Left ventricle myocardium superior (tissue), 1 donor: ENCODE measurements at regions not wholly inside any gene's neighbourhood (a gene's known extent, or its start where the extent isn't known, plus 50 kb on each side); places are given as distances from the start of the nearest gene placed in this dataset.

Experiments used
- ATAC-seq: fragments of 200-7000 bp; cut with Tn5 transposase; one replicate; pipeline ENCODE4 v1.9.1; 2020; ENCODE audit warnings: mild to moderate bottlenecking, moderate library complexity
- DNase-seq: peaks from one replicate; pipeline ENCODE4 v3.0.0-alpha.2; 2020
- intact Hi-C: fragments of 100-400 bp; cut with micrococcal nuclease; formaldehyde crosslinking; loops from one replicate; pipeline ENCODE4 v1.11.0; 2022
- donor health status: DM: no; HTN: yes; CAD: no; lungs with severe emphysema.

DNA sequence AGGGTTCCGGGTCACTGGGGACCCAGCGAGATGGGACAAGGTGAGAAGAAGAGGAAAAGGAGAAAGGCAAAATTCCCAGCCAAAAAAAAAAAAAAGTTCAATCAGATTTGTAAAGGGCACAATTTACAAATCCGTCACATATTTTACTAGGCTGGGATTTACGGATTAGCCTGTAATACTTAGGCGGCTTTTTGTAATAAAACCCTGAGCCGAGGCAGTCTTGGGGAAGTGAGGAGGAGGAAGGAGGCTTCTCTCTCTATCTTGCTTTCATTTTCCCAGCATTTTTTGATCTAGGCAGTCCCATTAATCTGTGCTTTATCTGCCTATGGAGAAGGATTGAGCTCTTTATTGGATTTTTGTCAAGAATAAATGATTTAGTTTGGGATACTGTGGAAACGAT, 130.6 kb upstream of the SDK2 start:
- DNase-seq (no peak), ATAC-seq (no peak)
- intact Hi-C loops = no loop called here

- DNase-seq (no peak), ATAC-seq (no peak)
- intact Hi-C loops = no loop called here
Measured at GRCh38 chr17:73776351-73777130, 132.3 kb upstream of the SDK2 start.

- intact Hi-C loops = no loop called here
- ATAC-seq (peak; percentile 38), DNase-seq (no peak)
Measured at GRCh38 chr17:73777131-73777449, 132.8 kb upstream of the SDK2 start.

DNA sequence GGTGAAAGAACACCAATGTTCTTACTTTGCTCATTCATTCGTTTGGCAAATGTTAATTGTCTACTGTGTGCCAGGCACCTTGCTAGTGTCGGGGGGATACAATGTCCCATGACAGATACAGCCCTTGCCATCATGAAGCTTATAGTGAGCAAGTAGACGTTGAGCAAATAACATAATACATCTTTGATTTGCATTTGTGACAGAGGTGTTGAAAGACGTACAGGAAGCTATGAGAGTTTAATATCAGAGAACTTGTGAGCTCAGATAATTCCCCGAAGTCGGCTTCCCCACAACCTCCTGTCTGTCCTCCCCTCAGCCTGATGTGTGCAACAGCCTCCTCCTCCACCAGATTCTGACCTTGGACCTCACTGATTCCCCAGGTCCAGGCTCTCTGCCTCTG, 138.0 kb upstream of the SDK2 start:
- intact Hi-C loops = no loop called here
- ATAC-seq = no peak
- DNase-seq = no peak

DNA sequence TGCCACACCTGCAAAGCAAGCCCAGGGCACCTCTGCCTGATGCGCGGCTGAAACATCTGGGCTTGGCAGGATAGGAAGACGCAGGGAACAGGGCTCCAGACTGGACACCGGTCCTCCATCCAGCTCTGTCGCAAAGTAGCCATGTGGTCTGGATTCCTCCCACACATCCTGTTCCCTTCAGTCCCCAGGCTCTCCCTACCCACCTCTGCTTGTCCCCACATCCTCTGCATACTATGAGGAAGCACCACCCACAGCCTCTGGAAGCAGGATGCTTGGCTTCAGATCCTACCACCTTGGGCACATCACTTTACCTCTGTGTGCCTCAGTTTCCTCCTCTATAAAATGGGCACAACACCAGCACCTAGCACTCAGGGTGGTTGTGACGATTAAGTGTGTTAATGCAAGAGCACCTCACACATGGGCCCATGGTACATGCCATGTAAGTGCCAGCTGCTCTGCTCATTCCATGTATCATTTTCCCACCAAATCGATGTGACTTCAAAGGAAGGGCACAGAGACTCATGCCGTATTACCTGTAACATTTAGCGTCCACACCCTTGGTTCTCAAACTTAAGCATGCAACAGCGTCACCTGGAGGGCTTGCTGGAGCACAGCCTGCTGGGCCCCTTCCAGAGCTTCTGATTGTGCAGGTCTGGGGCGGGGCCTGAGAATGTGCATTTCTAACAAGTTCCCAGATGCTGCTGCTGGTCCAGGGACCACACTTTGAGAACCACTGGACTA, 138.6 kb upstream of the SDK2 start:
- ATAC-seq (no peak), DNase-seq (no peak)
- intact Hi-C loops = no loop called here

DNA sequence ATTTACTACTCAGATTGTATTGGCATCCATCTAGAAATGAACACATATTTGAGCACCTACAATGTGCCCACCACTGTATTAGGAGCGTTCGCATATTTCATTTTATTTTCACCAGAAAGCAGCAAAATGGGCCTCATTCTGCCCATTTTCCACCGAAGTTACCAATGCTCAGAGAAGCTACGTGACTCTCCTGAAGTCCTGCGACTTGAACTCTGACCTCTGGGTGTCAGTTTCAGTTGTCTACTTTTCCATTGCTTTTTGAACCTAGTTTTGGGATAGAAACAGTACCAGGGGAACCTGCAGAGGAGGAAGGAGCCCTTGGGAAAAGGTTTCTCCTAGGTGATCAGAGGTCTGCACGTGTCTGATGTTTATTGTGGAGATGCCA, 139.1 kb upstream of the SDK2 start:
- ATAC-seq (no peak), DNase-seq (no peak)
- intact Hi-C loops = no loop called here

DNA sequence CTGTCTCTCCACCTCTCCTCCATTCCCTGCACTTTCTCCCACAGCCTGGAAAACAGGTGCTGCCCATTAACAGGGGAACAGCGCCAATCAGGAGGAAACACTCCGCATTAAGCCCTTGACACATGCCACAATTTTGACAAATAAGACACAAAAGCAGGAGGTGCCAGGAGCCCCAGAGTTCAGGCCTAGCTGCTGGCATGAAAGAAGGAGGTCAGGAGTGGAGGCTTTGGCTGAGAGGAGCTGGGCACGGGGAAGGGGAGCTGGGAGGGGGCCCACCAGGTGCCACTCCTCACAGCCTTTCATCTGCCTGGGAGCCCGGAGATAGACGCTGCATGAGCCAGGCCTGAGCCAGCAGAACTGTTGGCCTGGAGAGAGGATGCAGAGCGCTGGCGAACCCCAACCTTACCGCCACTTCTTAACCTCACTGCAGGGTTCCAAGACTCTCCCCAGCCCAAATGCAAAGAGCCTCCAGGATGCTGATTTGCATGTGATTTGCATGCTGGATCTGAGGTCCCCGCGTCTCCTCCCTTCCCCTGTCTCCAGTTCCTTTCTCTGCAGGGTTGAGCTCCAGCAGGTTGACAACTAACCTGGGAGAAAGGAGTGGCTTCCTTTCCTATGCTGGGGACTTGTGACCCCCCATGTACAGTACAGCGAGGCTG, 139.8 kb upstream of the SDK2 start:
- ATAC-seq (no peak), DNase-seq (no peak)
- intact Hi-C loops = no loop called here

- intact Hi-C loops = no loop called here
- ATAC-seq (peak; percentile 15), DNase-seq (no peak)
Measured at GRCh38 chr17:73785496-73785895, 141.3 kb upstream of the SDK2 start.

DNA sequence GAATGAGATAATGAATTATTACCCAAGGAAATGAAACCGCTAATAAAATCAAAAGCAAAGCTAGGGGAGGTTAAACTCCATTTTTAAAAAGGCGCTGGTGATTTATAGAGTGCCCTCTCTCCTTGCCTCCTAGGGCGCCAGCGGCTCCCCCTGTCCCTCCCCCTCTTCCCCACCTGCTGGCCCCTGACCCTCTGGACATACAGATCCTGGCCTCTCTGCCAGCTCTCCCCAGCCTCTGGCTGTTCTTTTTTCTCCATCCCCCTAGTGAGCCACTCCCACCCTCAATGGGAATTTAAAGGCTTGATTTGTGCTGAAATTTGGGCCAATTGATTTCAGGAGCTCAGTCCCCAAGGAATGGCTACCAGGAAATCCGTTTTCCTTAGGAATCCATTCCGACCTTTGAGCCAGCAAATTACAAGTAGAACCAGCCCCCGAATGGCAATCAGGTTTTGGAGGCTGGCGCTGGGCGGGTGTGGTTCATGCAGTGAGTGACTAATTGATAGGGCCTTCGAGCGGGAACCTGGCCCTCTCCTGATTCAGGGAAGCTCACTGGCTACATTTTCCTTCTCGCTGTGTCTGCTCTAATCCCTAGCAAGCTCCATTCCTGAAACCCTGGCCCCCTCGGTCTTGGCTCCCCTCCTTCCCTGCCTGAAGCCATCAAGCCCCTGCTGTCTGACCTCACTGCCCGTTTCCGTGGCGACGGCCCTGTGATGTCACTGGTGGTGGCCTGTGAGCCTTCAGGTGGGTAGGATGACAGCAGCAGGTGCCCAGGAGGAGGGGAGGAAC, 141.9 kb upstream of the SDK2 start:
- ATAC-seq = no peak
- DNase-seq = no peak
- intact Hi-C loops = no loop called here

- ATAC-seq = peak; percentile 62
- no peak for DNase-seq
- intact Hi-C loops = no loop called here
Measured at GRCh38 chr17:73787076-73788059, 143.1 kb upstream of the SDK2 start.

- ATAC-seq (peak; percentile 18), DNase-seq (no peak)
- intact Hi-C loops = no loop called here
Measured at GRCh38 chr17:73788111-73788510, 143.9 kb upstream of the SDK2 start.

GRCh38 chr17:73791121-73791520, 146.9 kb upstream of the SDK2 start:
- DNase-seq (no peak), ATAC-seq (no peak)
- intact Hi-C loops = no loop called here

GRCh38 chr17:73791631-73792030, 147.4 kb upstream of the SDK2 start:
- intact Hi-C loops = no loop called here
- ATAC-seq (no peak), DNase-seq (no peak)

DNA sequence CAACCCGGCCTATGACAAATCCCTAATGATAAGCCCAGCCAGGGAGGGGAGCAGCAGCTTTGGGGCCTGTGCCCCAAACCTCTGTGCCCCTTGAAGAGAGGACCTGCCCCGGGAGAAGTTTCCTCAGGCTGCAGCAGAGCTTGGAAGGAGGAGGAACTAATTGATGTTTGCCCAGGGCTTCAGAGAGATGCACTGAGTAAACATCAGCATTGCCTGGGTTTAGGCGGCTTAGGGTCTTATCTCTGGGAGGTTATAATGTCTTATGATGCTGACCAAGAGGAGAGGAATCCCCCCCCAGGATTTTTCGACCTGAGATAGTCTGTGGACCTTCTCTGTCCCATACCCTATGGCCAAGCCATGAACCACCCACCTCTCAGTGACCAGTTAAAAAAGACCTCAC, 148.7 kb upstream of the SDK2 start:
- DNase-seq (no peak), ATAC-seq (no peak)
- intact Hi-C loops = no loop called here

DNA sequence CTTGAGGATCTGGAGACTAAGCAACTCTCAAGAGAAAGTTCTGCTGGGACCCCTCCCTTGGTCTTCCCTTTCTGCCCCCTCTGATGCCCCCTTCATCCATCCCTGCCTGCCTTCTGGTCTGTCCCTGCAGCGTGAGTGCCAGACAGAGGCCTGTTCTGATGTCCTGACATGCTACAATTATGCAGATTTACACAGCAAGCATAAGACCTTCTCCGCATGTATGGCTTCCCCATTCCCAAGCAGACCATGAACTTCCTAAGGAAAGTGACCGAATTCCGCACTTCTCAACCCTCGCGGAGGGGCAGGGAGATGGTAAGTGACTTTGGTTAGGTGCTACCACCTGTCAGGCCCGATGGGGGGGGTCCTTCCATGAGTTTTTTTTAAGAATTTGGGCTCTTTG, 150.1 kb upstream of the SDK2 start:
- no peak for ATAC-seq
- no peak for DNase-seq
- intact Hi-C loops = no loop called here

DNA sequence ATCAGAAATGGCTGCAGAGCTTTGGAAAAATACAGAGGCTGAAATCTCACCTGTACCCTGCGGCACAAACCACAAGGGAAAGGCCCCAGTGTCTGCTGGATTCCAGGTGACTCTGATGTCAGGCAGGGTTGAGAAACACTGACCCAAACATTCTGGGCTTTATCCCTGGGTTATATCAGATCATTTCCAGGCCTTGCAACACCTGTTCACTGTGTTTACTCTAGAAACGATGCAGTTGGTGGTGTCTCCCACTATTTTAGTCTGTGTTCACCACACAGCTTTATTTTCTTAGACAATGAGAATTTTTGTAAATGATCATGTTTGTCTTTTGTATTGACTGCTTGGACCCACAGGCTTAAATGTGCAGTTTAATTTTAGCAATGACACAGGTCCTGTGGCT, 151.5 kb upstream of the SDK2 start:
- intact Hi-C loops = no loop called here
- ATAC-seq (no peak), DNase-seq (no peak)

DNA sequence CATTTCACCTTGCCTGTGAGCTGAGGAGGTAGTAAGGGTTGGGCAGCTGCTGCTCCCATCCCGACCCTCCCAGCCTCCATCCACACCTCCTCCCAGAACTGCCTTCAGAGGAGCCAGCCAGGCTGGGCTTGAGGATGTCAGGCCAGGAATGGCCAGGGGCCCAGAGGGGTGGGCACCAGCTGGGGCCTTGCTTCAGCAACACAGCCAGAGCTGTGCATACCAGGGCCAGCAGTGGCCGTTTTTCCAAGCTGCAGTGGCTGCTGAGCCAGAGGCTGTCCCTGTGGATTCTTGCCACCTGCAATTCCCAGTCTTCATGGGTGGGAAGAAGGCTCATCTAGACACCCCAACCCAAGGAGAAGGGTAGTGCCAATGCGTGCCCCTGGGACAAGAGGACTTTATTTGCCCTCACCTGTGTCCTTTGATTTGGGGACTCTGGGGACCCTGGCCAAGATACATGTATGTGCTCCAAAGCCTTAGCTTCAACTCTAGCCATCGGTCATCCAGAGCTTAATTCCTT, 153.4 kb upstream of the SDK2 start:
- ATAC-seq = no peak
- DNase-seq = no peak
- intact Hi-C loops = no loop called here

DNA sequence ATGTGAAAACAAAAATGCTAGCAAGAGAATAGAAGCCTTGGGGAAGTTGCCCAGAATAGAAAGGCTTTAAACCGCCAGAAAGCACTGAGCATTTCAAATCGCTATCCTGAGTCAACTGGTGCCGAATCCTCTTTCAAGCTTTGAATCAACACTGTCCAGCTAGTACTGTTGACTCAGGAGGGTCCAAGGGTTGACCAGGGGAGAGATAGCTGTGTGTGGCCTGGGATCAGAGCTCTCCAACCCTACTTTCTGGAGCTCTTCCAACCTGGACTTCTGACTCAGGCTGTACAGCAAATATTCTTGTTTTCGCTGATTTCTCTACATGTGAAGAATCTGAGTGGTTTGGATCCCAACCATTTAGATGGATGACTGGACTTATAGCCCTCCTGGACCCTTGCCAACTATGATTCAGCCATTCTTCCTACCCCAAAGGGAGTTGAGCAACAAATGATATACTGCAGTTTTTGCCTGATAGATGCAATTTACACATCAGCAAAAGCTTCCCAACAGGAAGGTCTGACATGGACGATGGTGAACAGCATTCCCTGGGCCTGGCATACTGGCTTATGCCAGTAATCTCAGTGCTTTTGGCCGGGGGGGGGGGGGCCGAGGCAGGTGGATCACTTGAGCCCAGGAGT, 154.0 kb upstream of the SDK2 start:
- intact Hi-C loops = no loop called here
- ATAC-seq = no peak
- no peak for DNase-seq
